GM12878 (cell line): ENCODE measurements at regions not wholly inside any gene's neighbourhood (a gene's known extent, or its start where the extent isn't known, plus 50 kb on each side); places are given as distances from the start of the nearest gene placed in this dataset.

Experiments
- ATAC-seq: fragments of 200-7000 bp; cut with Tn5 transposase; 3 replicates; pipeline ENCODE4 v1.9.1; 2020; ENCODE audit warnings: mild to moderate bottlenecking, moderate library complexity
- BruUV-seq: library from RNA; stranded (reverse); fragments of 400-500 nt; replicated peaks from 2 replicates; lab custom pipeline; 2021; lab: Mats Ljungman, UMichigan
- CTCF ChIA-PET: fragments of 300-600 bp; sonication (Branson Sonifier 250); formaldehyde crosslinking; extraction: SDS; loops from one replicate; lab custom pipeline; 2021; ENCODE audit warnings: inconsistent platforms; lab: Yijun Ruan, JAX
- POLR2A ChIA-PET: fragments of 350-600 bp; formaldehyde crosslinking; extraction: SDS; loops from one replicate; lab custom pipeline; 2021; ENCODE audit warnings: inconsistent platforms; lab: Charles Lee
- RAD21 ChIA-PET: fragments of 300-600 bp; sonication (Branson Sonifier 250); formaldehyde crosslinking; loops from one replicate; lab custom pipeline; 2023; ENCODE audit warnings: antibody characterized with exemption; ENCODE audit not compliant: unreplicated experiment; lab: Charles Lee
- SMC1A ChIA-PET: fragments of 300-600 bp; sonication (Branson Sonifier 250); formaldehyde crosslinking; loops from one replicate; lab custom pipeline; 2023; ENCODE audit not compliant: unreplicated experiment, uncharacterized antibody; lab: Charles Lee
- DNase-seq: peaks from one replicate; pipeline ENCODE4 v3.0.0-alpha.2; 2011; ENCODE audit warnings: low read depth, low spot score
- FAIRE-seq: peaks from 3 replicates; lab custom pipeline; 2011; peaks lifted over from hg19 to GRCh38; lab: Jason Lieb, UNC
- H2AFZ ChIP-seq: 2 replicates; pipeline ENCODE4 v1.6.0; 2011; ENCODE audit warnings: low read depth, low read length, control low read depth; ENCODE audit not compliant: control insufficient read depth
- H3K27ac ChIP-seq: 2 replicates; pipeline ENCODE4 v1.5.1; 2011; ENCODE audit warnings: control low read depth; ENCODE audit not compliant: control insufficient read depth, insufficient read depth
- H3K27me3 ChIP-seq, 2 experiments: replicated peaks in 1 of 2; 2 replicates each; pipeline versions ENCODE4 v1.6.0 to v1.6.1; 2011; ENCODE audit warnings: low read length in 1 of 2; ENCODE audit not compliant: control insufficient read depth in 2 of 2, insufficient read depth in 2 of 2
- H3K36me3 ChIP-seq, 2 experiments: 2 replicates each; pipeline ENCODE4 v1.5.1; 2011; ENCODE audit warnings: low read length in 1 of 2; ENCODE audit not compliant: control insufficient read depth in 2 of 2, insufficient read depth in 2 of 2
- H3K4me1 ChIP-seq: 2 replicates; pipeline ENCODE4 v1.6.1; 2011; ENCODE audit warnings: mild to moderate bottlenecking, low read length, moderate library complexity, mixed read lengths; ENCODE audit not compliant: control insufficient read depth, insufficient read depth
- H3K4me2 ChIP-seq: 2 replicates; pipeline ENCODE4 v1.6.0; 2011; ENCODE audit warnings: control low read depth; ENCODE audit not compliant: control insufficient read depth, insufficient read depth
- H3K4me3 ChIP-seq: fragments of 200-600 bp; sonication (generic); 2 replicates; pipeline ENCODE4 v1.5.1; 2016
- H3K79me2 ChIP-seq: 2 replicates; pipeline ENCODE4 v1.6.0; 2011; ENCODE audit warnings: low read length; ENCODE audit not compliant: control insufficient read depth, insufficient read depth
- H3K9ac ChIP-seq: 2 replicates; pipeline ENCODE4 v1.8.0; 2011; ENCODE audit warnings: low read length, control low read depth, mixed read lengths; ENCODE audit not compliant: control insufficient read depth, insufficient read depth
- H3K9me3 ChIP-seq: replicated peaks from 3 replicates; pipeline ENCODE4 v1.5.1; 2011; ENCODE audit warnings: mild to moderate bottlenecking, low read length; ENCODE audit not compliant: control insufficient read depth, insufficient read depth
- H4K20me1 ChIP-seq: 2 replicates; pipeline ENCODE4 v1.6.0; 2011; ENCODE audit not compliant: control insufficient read depth, insufficient read depth
- FOS ChIP-seq: IDR thresholded peaks from 3 replicates; pipeline ENCODE4 v1.6.1; 2011; ENCODE audit warnings: borderline replicate concordance; ENCODE audit not compliant: insufficient read length; ENCODE audit errors: extremely low read depth
- MTA3 ChIP-seq: IDR thresholded peaks from 2 replicates; pipeline ENCODE4 v1.6.1; 2012; ENCODE audit warnings: low read length, inconsistent platforms, borderline replicate concordance
- RAD21 ChIP-seq: IDR thresholded peaks from 2 replicates; pipeline ENCODE4 v1.6.1; 2011; ENCODE audit warnings: mild to moderate bottlenecking, low read depth, low read length, moderate library complexity; ENCODE audit not compliant: insufficient read depth
- RFX5 ChIP-seq: IDR thresholded peaks from 2 replicates; pipeline ENCODE4 v1.6.1; 2011; ENCODE audit warnings: low read depth, low read length, improper control_type of control experiment
- TCF7 ChIP-seq: IDR thresholded peaks from 2 replicates; pipeline ENCODE4 v1.6.1; 2014; ENCODE audit warnings: antibody characterized with exemption, borderline replicate concordance
- WGBS: methylation state at CpG from one replicate; pipeline ENCODE4 v1.1.6; 2016; ENCODE audit warnings: low lambda C conversion rate; ENCODE audit not compliant: insufficient replicate concordance, insufficient coverage; ENCODE audit errors: missing lambda C conversion rate; 5-methylcytosine and 5-hydroxymethylcytosine counted together
- in situ Hi-C: fragments of 300-500 bp; cut with MboI; formaldehyde crosslinking; loops from 9 replicates; pipeline ENCODE4 v1.14.3; 2018; ENCODE audit warnings: mixed read lengths
- intact Hi-C: fragments of 100-400 bp; cut with micrococcal nuclease; formaldehyde crosslinking; loops from one replicate; pipeline ENCODE4 v1.14.2; 2022; ENCODE audit not compliant: unreplicated experiment
- TF ChIP-seq, protein P1 (sequence below): IDR thresholded peaks from 2 replicates; pipeline ENCODE4 v1.6.1; 2011; ENCODE audit warnings: borderline replicate concordance, low read depth, mild to moderate bottlenecking, moderate library complexity, mixed read lengths, low read length; ENCODE audit not compliant: insufficient read depth; ENCODE audit errors: extremely low read length
- TF ChIP-seq, protein P2 (sequence below): fragments of 450-650 bp; IDR thresholded peaks from 2 replicates; pipeline ENCODE4 v1.6.1; 2017; ENCODE audit warnings: antibody characterized with exemption, mild to moderate bottlenecking, moderate library complexity
- TF ChIP-seq, protein P3 (sequence below): IDR thresholded peaks from 2 replicates; pipeline ENCODE4 v1.6.1; 2011; ENCODE audit warnings: low read depth, mild to moderate bottlenecking, low read length, moderate library complexity, borderline replicate concordance; ENCODE audit errors: extremely low read depth
- TF ChIP-seq, protein P4 (sequence below): fragments of 150-350 bp; IDR thresholded peaks from 2 replicates; pipeline ENCODE4 v1.6.1; 2016; ENCODE audit warnings: low read depth, low read length

DNA sequence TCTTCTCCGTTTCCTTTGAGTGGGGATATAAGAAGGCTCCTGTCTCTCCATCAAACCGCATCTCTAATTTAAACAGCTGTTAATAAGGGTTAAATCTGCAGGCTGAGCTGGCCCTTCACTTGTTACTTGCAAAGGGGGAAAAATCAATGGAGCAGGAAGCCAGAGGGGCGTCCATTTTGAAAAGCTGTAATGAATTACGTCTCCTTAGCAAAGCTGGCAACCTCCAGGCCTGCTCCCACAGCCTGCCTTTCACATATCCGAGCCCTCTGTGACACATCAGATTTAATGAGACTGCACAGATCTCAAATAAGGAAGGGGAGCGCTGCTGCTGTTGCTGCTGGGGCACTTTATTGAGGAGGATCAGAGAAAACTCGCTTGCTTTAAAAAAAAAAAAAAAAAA is 320.8 kb downstream of the BLID start:
- Histone ChIP-seq H3K27me3 (no peaks in the 10 kb centered on the region), H3K9me3 (no peaks in the 10 kb centered on the region), H4K20me1 (no peaks in the 10 kb centered on the region), H2AFZ (no peak overlapping the region), H3K79me2 (no peaks in the 10 kb centered on the region), H3K4me2 (no peak overlapping the region), H3K9ac (no peak overlapping the region), H3K4me1 (no peaks in the 10 kb centered on the region), H3K27ac (no peak overlapping the region), H3K36me3 (no peaks in the 10 kb centered on the region), H3K4me3 (no peak overlapping the region)
- intact Hi-C loops (no loop called here), in situ Hi-C loops (no loop called here)
- ChIA-PET RAD21 (no interaction called here), CTCF (no interaction called here), SMC1A (interaction anchor here (0.6 to 0.7 kb wide), 2 partner anchors 19 to 789 kb away, joined by 3 read pairs; no protein-coding TSS in a partner anchor), POLR2A (no interaction called here)
- DNase-seq = no peak
- WGBS = 19% methylated on average over 7 of the region's 7 CpGs
- FAIRE-seq = no peak
- TF ChIP-seq RAD21 (no peak), MTA3 (no peak)
- ATAC-seq = no peak
- no TSS peak for BruUV-seq

DNA sequence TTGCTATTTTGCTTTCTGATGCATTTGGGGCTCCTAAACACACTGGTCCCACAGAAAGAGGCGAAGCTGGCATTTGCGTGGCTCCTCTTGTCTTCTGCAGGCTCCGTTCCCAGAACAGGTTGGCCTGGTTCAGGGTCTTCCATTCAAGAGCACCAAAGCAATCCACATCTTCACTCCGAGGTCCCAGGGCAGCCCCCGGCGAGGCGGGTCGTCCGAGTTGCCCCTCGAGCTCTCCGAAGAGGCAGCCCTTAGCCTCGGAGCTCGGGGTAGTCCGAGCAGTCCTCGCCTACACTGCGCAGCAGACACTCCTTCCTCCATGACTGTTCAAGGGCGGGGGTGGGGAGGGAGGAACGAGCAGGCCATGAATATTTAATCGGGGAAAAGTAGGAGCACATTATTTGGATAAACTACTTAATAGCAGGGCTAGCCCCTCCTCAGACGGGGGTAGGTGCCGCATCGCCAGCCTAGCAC is 321.3 kb downstream of the BLID start:
- H3K27me3 ChIP-seq = no peaks in the 10 kb centered on the region
- no peak for TF ChIP-seq RFX5
- TF ChIP-seq FOS = no peak
- TF ChIP-seq, protein P1, sequence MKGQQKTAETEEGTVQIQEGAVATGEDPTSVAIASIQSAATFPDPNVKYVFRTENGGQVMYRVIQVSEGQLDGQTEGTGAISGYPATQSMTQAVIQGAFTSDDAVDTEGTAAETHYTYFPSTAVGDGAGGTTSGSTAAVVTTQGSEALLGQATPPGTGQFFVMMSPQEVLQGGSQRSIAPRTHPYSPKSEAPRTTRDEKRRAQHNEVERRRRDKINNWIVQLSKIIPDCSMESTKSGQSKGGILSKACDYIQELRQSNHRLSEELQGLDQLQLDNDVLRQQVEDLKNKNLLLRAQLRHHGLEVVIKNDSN = no peak
- TF ChIP-seq, protein P2, sequence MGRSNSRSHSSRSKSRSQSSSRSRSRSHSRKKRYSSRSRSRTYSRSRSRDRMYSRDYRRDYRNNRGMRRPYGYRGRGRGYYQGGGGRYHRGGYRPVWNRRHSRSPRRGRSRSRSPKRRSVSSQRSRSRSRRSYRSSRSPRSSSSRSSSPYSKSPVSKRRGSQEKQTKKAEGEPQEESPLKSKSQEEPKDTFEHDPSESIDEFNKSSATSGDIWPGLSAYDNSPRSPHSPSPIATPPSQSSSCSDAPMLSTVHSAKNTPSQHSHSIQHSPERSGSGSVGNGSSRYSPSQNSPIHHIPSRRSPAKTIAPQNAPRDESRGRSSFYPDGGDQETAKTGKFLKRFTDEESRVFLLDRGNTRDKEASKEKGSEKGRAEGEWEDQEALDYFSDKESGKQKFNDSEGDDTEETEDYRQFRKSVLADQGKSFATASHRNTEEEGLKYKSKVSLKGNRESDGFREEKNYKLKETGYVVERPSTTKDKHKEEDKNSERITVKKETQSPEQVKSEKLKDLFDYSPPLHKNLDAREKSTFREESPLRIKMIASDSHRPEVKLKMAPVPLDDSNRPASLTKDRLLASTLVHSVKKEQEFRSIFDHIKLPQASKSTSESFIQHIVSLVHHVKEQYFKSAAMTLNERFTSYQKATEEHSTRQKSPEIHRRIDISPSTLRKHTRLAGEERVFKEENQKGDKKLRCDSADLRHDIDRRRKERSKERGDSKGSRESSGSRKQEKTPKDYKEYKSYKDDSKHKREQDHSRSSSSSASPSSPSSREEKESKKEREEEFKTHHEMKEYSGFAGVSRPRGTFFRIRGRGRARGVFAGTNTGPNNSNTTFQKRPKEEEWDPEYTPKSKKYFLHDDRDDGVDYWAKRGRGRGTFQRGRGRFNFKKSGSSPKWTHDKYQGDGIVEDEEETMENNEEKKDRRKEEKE = no peak
- TF ChIP-seq, protein P3, sequence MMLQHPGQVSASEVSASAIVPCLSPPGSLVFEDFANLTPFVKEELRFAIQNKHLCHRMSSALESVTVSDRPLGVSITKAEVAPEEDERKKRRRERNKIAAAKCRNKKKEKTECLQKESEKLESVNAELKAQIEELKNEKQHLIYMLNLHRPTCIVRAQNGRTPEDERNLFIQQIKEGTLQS = no peak
- no peak for TF ChIP-seq TCF7
- TF ChIP-seq, protein P4, sequence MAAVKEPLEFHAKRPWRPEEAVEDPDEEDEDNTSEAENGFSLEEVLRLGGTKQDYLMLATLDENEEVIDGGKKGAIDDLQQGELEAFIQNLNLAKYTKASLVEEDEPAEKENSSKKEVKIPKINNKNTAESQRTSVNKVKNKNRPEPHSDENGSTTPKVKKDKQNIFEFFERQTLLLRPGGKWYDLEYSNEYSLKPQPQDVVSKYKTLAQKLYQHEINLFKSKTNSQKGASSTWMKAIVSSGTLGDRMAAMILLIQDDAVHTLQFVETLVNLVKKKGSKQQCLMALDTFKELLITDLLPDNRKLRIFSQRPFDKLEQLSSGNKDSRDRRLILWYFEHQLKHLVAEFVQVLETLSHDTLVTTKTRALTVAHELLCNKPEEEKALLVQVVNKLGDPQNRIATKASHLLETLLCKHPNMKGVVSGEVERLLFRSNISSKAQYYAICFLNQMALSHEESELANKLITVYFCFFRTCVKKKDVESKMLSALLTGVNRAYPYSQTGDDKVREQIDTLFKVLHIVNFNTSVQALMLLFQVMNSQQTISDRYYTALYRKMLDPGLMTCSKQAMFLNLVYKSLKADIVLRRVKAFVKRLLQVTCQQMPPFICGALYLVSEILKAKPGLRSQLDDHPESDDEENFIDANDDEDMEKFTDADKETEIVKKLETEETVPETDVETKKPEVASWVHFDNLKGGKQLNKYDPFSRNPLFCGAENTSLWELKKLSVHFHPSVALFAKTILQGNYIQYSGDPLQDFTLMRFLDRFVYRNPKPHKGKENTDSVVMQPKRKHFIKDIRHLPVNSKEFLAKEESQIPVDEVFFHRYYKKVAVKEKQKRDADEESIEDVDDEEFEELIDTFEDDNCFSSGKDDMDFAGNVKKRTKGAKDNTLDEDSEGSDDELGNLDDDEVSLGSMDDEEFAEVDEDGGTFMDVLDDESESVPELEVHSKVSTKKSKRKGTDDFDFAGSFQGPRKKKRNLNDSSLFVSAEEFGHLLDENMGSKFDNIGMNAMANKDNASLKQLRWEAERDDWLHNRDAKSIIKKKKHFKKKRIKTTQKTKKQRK = no peak
- no peak for TF ChIP-seq MTA3

More for the DNA sequence above, 321.3 kb downstream of the BLID start:
- intact Hi-C loops (no loop called here), in situ Hi-C loops (no loop called here)
- no peak for ATAC-seq
- Histone ChIP-seq H3K4me3 (no peak overlapping the region), H3K4me1 (no peaks in the 10 kb centered on the region), H3K79me2 (no peaks in the 10 kb centered on the region), H3K4me2 (no peak overlapping the region), H4K20me1 (no peaks in the 10 kb centered on the region), H3K36me3 (no peaks in the 10 kb centered on the region), H3K9ac (no peak overlapping the region), H3K9me3 (no peaks in the 10 kb centered on the region), H3K27ac (no peak overlapping the region), H2AFZ (no peak overlapping the region)
- ChIA-PET SMC1A (no interaction called here), CTCF (interaction anchor here (1.1 kb wide), 1 partner anchor 48 kb away, joined by 3 read pairs; no protein-coding TSS in a partner anchor), POLR2A (no interaction called here), RAD21 (no interaction called here)
- WGBS = 57% methylated on average over 22 of the region's 22 CpGs
- FAIRE-seq = no peak
- no peak for DNase-seq
- no TSS peak for BruUV-seq
